Caco-2 (cell line): ENCODE measurements at regions not wholly inside any gene's neighbourhood (a gene's known extent, or its start where the extent isn't known, plus 50 kb on each side); places are given as distances from the start of the nearest gene placed in this dataset.

Experiments
- BruUV-seq: library from RNA; stranded (reverse); fragments of 400-500 nt; replicated peaks from 2 replicates; lab custom pipeline; 2021; lab: Mats Ljungman, UMichigan
- CTCF ChIA-PET: fragments of 300-600 bp; sonication (Branson Sonifier 250); formaldehyde crosslinking; loops from one replicate; lab custom pipeline; 2022; ENCODE audit warnings: antibody characterized with exemption; lab: Charles Lee
- POLR2A ChIA-PET: fragments of 300-600 bp; sonication (Branson Sonifier 250); formaldehyde crosslinking; loops from one replicate; lab custom pipeline; 2022; ENCODE audit warnings: antibody characterized with exemption; lab: Charles Lee
- DNase-seq, 2 experiments: peaks; one replicate each; pipeline versions ENCODE4 v3.0.0 to v3.0.0-alpha.2; 2020 to 2022
- H3K27me3 ChIP-seq: replicated peaks from 2 replicates; pipeline ENCODE4 v1.6.0; 2011; ENCODE audit warnings: low read length; ENCODE audit not compliant: control insufficient read depth, insufficient read depth
- H3K36me3 ChIP-seq: 2 replicates; pipeline ENCODE4 v1.5.1; 2011; ENCODE audit warnings: low read length; ENCODE audit not compliant: control insufficient read depth, insufficient read depth
- H3K4me1 ChIP-seq: fragments of 250-450 bp; sonication (Bioruptor Pico); 2 replicates; pipeline ENCODE4 v1.5.1; 2020; ENCODE audit warnings: mild to moderate bottlenecking
- H3K4me3 ChIP-seq: 2 replicates; pipeline ENCODE4 v1.5.1; 2011; ENCODE audit warnings: low read depth, mild to moderate bottlenecking, control low read depth, low read length
- H3K9me3 ChIP-seq: fragments of 250-450 bp; sonication (Bioruptor Pico); 2 replicates; pipeline ENCODE4 v1.5.1; 2020; ENCODE audit warnings: mild to moderate bottlenecking, moderate library complexity
- H3K27ac Mint-ChIP-seq: one replicate; pipeline ENCODE4 v1.8.0; 2022; ENCODE audit warnings: mixed read lengths; ENCODE audit not compliant: unreplicated experiment
- H3K27me3 Mint-ChIP-seq: one replicate; pipeline ENCODE4 v1.8.0; 2022; ENCODE audit warnings: mixed read lengths; ENCODE audit not compliant: insufficient read depth, unreplicated experiment
- H3K36me3 Mint-ChIP-seq: one replicate; pipeline ENCODE4 v1.8.0; 2022; ENCODE audit warnings: mild to moderate bottlenecking, mixed read lengths; ENCODE audit not compliant: insufficient read depth, unreplicated experiment
- H3K4me1 Mint-ChIP-seq: one replicate; pipeline ENCODE4 v1.8.0; 2022; ENCODE audit warnings: low read depth, mixed read lengths; ENCODE audit not compliant: unreplicated experiment
- H3K4me3 Mint-ChIP-seq: one replicate; pipeline ENCODE4 v1.8.0; 2022; ENCODE audit warnings: mild to moderate bottlenecking, moderate library complexity, mixed read lengths; ENCODE audit not compliant: unreplicated experiment
- H3K9me3 Mint-ChIP-seq: one replicate; pipeline ENCODE4 v1.8.0; 2022; ENCODE audit warnings: mixed read lengths; ENCODE audit not compliant: unreplicated experiment
- CTCF ChIP-seq, 2 experiments: fragments of 200-600 bp in 1 of 2; IDR thresholded peaks; 1 replicate in 1 of 2; 2 replicates in 1 of 2; pipeline versions ENCODE4 v1.5.1 to v1.8.0; 2011 to 2022; ENCODE audit warnings: antibody characterized with exemption in 1 of 2, control low read depth in 1 of 2, inconsistent platforms in 1 of 2, low read depth in 1 of 2, low read length in 1 of 2, mild to moderate bottlenecking in 1 of 2, moderate library complexity in 1 of 2; ENCODE audit not compliant: insufficient read depth in 1 of 2, severe bottlenecking in 1 of 2, unreplicated experiment in 1 of 2
- intact Hi-C: fragments of 100-400 bp; cut with micrococcal nuclease; formaldehyde crosslinking; loops from one replicate; pipeline ENCODE4 v1.10.0; 2022; ENCODE audit not compliant: unreplicated experiment

- H3K9me3 Mint-ChIP-seq = no peaks in the 10 kb centered on the region
- H3K36me3 ChIP-seq = no peaks in the 10 kb centered on the region
- no peak for DNase-seq
- ChIA-PET POLR2A (no interaction called here), CTCF (no interaction called here)
- no peak for TF ChIP-seq CTCF (IDR thresholded peaks at IDR 0.05; ENCODE audit: insufficient read depth in 1 of 2, low read depth in 1 of 2, low read length in 1 of 2, severe bottlenecking in 1 of 2, unreplicated experiment in 1 of 2)
- no peak overlapping the region for H3K4me3 ChIP-seq
- no peaks in the 10 kb centered on the region for H3K9me3 ChIP-seq
- H3K4me1 Mint-ChIP-seq = no peaks in the 10 kb centered on the region
- no peak overlapping the region for H3K27ac Mint-ChIP-seq
- intact Hi-C loops = no loop called here
- no peak overlapping the region for H3K4me3 Mint-ChIP-seq
- BruUV-seq = no TSS peak
- H3K36me3 Mint-ChIP-seq = no peaks in the 10 kb centered on the region
- no peaks in the 10 kb centered on the region for H3K4me1 ChIP-seq
- peaks cover 7% of the 10 kb centered on the region for H3K27me3 Mint-ChIP-seq
- H3K27me3 ChIP-seq = no peaks in the 10 kb centered on the region
These were observed 95.7 kb upstream of the OSR1 start for GRCh38 chr2:19454125-19454524.

GRCh38 chr2:19442731-19443130 is 84.3 kb upstream of the OSR1 start:
- Histone ChIP-seq H3K27me3 (no peaks in the 10 kb centered on the region), H3K9me3 (no peaks in the 10 kb centered on the region), H3K4me3 (no peak overlapping the region), H3K36me3 (no peaks in the 10 kb centered on the region), H3K4me1 (no peaks in the 10 kb centered on the region)
- Mint-ChIP-seq H3K36me3 (no peaks in the 10 kb centered on the region), H3K9me3 (no peaks in the 10 kb centered on the region), H3K4me3 (no peak overlapping the region), H3K27me3 (no peaks in the 10 kb centered on the region), H3K4me1 (no peaks in the 10 kb centered on the region), H3K27ac (no peak overlapping the region)
- ChIA-PET CTCF (interaction anchor here (0.5 kb wide), 1 partner anchor 69 kb away, joined by 3 read pairs; no protein-coding TSS in a partner anchor), POLR2A (no interaction called here)
- DNase-seq = no peak
- intact Hi-C loops = no loop called here
- BruUV-seq = no TSS peak
- TF ChIP-seq CTCF (IDR thresholded peaks at IDR 0.05; ENCODE audit: insufficient read depth in 1 of 2, low read depth in 1 of 2, low read length in 1 of 2, severe bottlenecking in 1 of 2, unreplicated experiment in 1 of 2) = no peak

GRCh38 chr2:19439081-19439480 is 80.7 kb upstream of the OSR1 start:
- intact Hi-C loops = no loop called here
- Mint-ChIP-seq H3K36me3 (no peaks in the 10 kb centered on the region), H3K9me3 (no peaks in the 10 kb centered on the region), H3K27ac (no peak overlapping the region), H3K4me3 (no peak overlapping the region), H3K4me1 (no peaks in the 10 kb centered on the region), H3K27me3 (peaks cover 14% of the 10 kb centered on the region)
- H3K4me3 ChIP-seq = no peak overlapping the region
- no peaks in the 10 kb centered on the region for H3K36me3 ChIP-seq
- no peaks in the 10 kb centered on the region for H3K4me1 ChIP-seq
- CTCF ChIA-PET = no interaction called here
- POLR2A ChIA-PET = no interaction called here
- BruUV-seq = no TSS peak
- no peaks in the 10 kb centered on the region for H3K9me3 ChIP-seq
- no peak for TF ChIP-seq CTCF (IDR thresholded peaks at IDR 0.05; ENCODE audit: insufficient read depth in 1 of 2, low read depth in 1 of 2, low read length in 1 of 2, severe bottlenecking in 1 of 2, unreplicated experiment in 1 of 2)
- no peak for DNase-seq
- no peaks in the 10 kb centered on the region; the same call in 1 of the 2 replicates for H3K27me3 ChIP-seq
